Central memory CD4-positive, alpha-beta T cell (primary cell): ENCODE measurements at regions not wholly inside any gene's neighbourhood (a gene's known extent, or its start where the extent isn't known, plus 50 kb on each side); places are given as distances from the start of the nearest gene placed in this dataset.

Experiments
- DNase-seq: peaks from one replicate; pipeline ENCODE4 v3.0.0; 2022

GRCh38 chrX:40449956-40450706 is 130.6 kb upstream of the ATP6AP2 start:
- no peak for DNase-seq

GRCh38 chrX:40449396-40449795 is 131.4 kb upstream of the ATP6AP2 start:
- DNase-seq: no peak

DNA sequence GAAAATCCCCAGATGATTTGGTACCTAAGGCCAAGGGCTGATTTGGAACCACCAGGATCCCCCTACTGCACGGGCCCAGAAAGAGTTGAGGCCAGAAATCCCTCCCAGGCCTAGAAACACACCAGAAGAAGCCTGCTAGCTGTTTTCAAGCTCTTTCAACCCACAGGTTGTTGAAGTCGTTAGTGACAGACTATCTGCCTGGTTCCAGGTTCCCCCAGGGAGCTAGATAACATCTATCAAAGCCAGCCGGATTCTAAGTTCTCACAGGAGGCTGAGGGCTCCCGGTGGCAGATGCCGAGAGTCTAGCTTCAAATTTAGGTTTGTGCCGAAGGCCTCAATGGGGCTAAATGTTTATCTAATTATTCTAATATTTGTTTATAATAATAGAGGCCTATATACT is 132.0 kb upstream of the ATP6AP2 start:
- no peak for DNase-seq

DNA sequence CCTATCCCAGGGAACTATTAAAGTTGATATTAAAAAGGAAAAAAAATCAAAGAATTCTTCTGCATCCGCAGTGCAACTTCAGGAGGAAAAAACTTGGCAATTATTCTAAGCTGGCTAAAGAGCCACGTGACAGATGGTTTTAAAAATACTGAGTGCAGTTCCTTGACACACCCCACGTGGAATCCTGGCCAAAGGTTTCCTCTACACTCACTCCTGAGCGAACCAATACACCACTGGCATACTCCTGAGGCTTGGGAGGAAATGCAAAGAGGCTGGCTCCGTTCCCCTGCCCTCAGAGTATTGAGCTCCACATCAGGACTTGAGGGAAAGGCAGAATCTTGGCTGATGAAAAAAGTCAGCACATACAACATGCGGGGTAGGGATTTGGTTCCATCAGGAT is 133.8 kb upstream of the ATP6AP2 start:
- no peak for DNase-seq

- DNase-seq: no peak
Observed at GRCh38 chrX:40445691-40446090, 135.1 kb upstream of the ATP6AP2 start.

DNA sequence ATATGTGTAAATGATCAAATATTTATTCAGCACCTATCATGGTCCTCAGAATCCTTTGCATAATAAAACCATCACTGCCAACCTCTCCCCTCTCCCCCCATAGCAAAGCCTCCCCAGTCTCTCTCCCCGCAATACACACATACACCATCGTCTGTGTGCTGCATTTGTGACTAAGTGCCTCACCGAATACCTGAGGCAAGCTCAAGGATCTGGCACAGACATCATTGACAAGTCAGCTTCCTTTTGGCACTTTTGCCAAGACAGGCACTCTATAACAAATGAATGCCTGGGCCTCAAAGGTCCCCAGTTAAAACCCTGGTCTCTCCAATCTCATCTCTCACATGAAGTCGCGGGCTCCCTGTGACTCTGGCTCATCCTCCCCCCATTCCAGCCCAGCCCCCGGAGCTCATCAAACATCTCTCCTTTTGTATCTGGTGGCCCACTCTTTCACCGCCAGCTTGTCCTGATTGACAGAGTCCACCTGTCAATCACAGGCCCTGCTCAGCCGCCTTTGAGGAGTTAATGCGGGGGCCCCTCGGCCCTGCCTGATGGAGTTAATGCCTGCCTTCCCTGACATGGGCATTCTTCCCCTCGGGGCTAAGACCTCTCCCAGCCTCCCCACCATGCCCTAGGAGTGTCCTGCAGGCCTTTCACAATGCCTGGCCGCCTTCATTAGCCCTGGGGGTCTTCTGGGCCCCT is 135.8 kb upstream of the ATP6AP2 start:
- no peak for DNase-seq

DNA sequence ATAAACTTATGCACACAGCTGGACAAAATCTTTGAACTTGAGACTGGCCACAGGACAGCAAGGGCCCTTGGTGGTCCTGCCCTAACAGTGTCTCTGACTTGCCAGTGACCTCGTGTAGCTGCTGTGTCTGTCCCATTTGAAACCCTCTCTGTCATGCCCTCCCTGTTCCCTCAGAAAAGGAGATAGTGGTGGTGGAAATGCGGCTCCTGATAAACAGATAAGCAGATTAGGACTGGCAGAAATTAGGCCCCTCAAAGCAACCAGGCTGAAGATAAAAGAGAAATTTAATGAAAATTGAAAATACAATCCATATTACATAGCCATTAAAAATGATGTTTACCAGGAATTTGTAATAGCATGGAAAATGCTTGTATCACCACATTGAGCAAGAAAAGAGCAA is 136.6 kb upstream of the ATP6AP2 start:
- DNase-seq: no peak

DNA sequence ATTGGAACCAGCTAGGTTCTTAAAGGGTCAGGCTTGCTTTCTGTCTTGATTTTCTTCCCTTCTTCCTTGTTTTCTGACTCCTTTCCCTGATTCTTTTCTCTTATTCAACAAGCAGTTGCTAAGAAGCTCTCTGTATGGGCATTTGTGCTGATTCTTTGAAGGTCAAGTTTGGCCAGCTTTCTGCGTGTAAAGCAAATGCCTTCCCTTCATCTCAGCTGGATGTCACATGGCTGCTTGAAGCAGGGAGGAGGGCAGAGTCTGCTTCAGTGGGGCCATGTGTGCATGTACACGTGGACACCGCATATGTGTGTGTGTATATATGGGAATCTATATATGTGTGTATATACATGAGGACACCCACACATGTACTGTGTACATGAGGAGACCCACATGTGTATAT is 139.9 kb upstream of the ATP6AP2 start:
- no peak for DNase-seq

- DNase-seq: no peak
Observed at GRCh38 chrX:40439625-40440532, 140.9 kb upstream of the ATP6AP2 start.

- no peak for DNase-seq
Observed at GRCh38 chrX:40437348-40437747, 143.4 kb upstream of the ATP6AP2 start.

- no peak for DNase-seq
Observed at GRCh38 chrX:40434947-40435346, 145.8 kb upstream of the ATP6AP2 start.

DNA sequence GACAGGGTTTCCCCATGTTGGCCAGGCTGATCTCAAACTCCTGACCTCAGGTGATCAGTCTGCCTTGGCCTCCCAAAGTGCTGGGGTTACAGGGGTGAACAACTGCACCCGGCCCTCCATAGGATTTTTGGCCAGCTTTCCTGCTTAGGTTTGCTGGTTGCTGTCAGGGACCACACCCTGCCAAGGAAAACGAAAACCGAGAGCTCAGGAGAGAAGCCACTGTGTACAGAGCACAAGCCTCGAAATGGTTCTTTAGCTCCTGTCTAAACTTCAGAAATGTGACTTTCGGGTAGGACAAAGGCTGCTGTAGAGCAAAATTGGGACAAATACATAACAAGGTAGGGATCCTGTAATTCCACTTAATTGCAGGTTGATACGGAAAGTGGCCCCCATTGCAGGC is 146.3 kb upstream of the ATP6AP2 start:
- no peak for DNase-seq

GRCh38 chrX:40433160-40433559 is 147.6 kb upstream of the ATP6AP2 start:
- DNase-seq: no peak

DNA sequence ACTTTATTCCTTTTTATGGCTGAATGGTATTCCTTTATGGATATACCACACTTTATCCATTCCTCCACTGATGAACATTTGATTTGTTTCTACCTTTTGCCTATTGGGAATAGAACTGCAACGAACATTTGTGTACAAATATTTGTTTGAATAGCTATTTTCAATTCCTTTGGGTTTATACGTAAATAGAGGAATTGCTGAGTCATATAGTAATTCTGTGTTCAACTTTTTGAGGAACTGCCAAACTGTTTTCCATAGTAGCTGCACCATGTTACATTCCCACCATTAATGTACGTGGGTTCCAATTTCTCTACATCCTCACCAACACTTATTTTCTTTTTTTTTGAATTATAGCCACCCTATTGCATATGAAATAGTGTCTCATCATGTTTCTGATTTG is 156.5 kb upstream of the ATP6AP2 start:
- DNase-seq: no peak

DNA sequence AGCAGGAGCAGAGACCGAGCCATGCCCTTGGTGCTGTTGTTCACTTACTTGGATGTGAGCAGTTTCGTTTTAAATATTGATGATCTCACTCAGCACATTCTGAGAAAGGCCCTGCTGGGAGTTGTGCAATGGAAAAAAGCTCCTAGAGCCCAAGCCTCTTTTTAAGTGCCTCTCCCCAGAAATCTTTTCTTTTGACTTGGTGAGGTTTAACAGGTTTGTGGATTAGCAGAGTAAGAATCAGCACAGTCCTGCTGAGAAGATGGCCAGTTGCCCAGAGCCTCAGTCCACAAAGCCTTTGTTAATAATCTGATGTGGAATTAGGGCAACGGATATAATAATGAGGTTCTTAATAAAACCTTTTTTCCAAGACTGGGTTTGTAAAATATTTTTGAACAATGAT is 157.5 kb upstream of the ATP6AP2 start:
- no peak for DNase-seq

DNA sequence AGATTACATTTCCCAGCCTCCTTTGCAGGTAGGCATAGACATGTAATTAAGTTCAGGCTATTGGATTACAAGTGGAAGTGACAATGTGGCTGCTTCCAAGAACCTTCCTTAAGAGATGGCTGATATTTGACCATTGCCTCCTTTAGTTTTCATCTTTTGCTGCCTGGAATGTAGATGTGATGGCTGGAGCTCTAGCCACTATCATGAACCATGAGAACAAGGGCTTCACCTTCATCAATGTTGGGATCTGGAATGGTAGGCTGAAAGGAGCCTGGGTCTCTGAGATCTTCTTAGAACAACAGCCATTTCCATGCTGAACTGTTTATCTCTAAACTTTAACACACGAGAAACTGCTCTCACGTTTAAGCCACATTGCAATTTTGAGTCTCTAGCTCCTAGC is 158.7 kb upstream of the ATP6AP2 start:
- no peak for DNase-seq

DNA sequence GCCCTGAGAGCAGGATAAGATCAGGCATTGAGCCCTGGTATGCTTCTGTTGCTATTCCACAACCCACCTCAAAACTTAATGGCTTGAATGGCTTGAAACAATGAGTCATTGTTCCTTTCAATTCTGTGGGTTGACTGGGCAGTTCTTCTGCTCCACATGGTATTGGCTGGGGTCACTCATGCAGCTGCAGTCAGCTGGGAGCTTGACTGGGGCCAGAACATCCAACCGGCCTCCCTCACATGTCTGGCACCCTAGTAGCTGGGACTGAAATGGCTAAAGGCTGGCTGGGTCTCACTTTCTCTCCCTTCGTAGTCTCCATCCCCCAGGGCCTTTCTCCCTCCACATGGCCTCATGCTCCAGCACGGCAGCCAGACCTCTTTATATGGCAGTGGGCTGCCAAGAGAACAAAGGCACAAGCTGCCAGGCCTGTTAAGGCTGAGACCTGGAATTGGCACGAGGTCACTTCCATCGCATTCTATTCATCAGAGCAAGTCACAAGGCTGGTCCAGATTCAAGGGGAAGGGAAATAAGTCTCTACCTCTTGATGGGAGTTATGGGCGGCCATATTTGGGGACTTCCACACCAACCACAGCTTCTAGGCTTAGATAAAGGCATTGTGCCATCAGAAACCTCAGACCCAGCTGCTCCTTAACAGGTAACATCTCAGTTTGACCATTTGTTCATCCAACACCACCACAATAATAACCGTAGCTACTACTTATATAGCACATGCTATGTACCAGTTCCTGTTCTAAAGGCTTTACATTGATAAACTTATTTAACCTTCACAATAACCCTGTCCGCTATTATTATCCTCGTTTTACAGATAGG is 159.7 kb upstream of the ATP6AP2 start:
- no peak for DNase-seq

DNA sequence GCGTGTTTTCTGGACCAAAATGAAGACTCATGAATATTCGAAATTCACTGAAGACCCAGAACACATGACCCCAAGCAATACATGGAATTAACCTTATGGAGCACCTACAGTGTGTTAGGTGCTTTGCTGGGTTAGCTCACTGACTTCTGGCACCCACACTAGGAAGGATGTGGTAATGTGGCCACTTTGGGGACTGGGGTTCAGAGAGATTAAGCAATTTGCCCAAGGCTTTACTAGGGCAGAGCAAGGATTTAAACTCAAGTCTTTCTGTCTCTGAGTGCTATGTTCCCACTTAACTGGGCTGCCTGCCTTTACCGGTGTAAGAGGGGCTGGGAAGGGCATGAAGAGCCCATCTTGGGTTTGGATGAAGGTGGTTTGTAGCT is 162.0 kb upstream of the ATP6AP2 start:
- DNase-seq: peak; percentile 3

DNA sequence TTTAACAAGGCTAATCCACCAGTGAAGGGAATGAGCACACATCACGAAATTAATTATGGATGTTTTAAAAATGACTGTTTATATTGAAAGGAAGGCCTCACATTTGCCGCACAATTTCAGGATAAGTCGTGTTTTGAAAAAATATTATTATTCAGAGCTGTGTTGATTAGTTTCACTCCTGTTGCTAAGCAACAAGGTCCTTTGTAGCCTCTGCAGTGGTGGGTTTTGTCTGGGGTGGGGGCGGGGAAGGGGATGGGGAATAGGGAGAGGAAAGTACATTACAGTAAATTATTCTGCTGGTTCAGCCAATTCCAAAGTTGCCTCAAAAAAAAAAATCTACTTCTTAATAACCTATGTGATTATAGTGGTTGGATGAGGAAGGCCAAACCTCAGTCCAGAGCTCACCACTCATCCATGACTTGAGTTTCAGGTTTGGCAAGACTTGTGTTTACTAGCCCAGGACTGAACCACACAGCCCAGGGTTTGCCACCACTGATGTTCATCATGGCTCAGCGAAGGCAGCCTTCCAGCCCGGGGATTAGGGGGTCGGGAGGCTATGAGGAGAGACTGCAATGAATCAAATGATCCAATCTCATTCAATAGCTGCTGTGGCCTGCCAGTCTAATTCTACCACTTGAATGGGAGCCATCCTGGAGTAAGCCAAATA is 162.5 kb upstream of the ATP6AP2 start:
- DNase-seq: no peak

GRCh38 chrX:40415675-40416074 is 165.1 kb upstream of the ATP6AP2 start:
- no peak for DNase-seq

DNA sequence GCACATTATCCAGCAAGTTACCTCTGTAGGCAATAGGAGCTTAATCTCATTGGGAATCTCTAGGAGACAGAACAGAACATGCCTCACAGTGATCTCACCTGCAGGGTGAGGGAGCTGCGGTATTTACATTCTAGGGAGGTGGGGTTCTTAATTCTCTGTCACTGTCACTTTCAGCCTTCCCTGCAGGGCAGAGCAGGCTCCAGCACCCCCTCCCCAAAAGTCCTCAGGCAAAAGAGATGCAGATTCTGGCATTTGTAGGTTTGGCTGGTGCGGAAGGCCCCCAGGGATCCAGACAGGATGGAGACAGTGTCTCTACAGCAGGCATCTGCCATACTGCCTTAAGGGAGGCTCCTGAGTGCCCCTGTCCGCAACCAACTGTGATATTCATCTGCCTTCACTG is 166.4 kb upstream of the ATP6AP2 start:
- DNase-seq: no peak
